H1 (cell line): ENCODE measurements at regions not wholly inside any gene's neighbourhood (a gene's known extent, or its start where the extent isn't known, plus 50 kb on each side); places are given as distances from the start of the nearest gene placed in this dataset.

Experiments used
- CTCF ChIA-PET: fragments of 300-600 bp; sonication (Branson Sonifier 250); formaldehyde crosslinking; loops from one replicate; lab custom pipeline; 2021; ENCODE audit not compliant: partially characterized antibody; lab: Charles Lee
- POLR2A ChIA-PET: fragments of 300-600 bp; sonication (Branson Sonifier 250); formaldehyde crosslinking; loops from one replicate; lab custom pipeline; 2021; ENCODE audit warnings: inconsistent platforms; ENCODE audit not compliant: partially characterized antibody; lab: Charles Lee
- DNase-seq, 2 experiments: peaks; one replicate each; pipeline versions ENCODE4 v3.0.0 to v3.0.0-alpha.2; 2010 to 2022; ENCODE audit warnings: low spot score in 2 of 2, low read depth in 1 of 2, mixed read lengths in 1 of 2
- FAIRE-seq: peaks from 2 replicates; lab custom pipeline; 2011; peaks lifted over from hg19 to GRCh38; lab: Jason Lieb, UNC
- H2AFZ ChIP-seq: 2 replicates; pipeline ENCODE4 v1.8.1; 2012; ENCODE audit warnings: low read length, inconsistent platforms
- H2AK5ac ChIP-seq: 2 replicates; pipeline ENCODE4 v1.6.1; 2013; ENCODE audit warnings: low read depth, low read length
- H2BK120ac ChIP-seq: replicated peaks from 2 replicates; pipeline ENCODE3; 2013; ENCODE audit warnings: low read depth, low read length, inconsistent platforms
- H2BK12ac ChIP-seq: 2 replicates; pipeline ENCODE4 v1.6.1; 2013; ENCODE audit warnings: low read depth, low read length
- H2BK15ac ChIP-seq: 2 replicates; pipeline ENCODE4 v1.6.1; 2013; ENCODE audit warnings: low read length
- H2BK20ac ChIP-seq: 2 replicates; pipeline ENCODE4 v1.6.1; 2013; ENCODE audit warnings: low read length
- H2BK5ac ChIP-seq: 2 replicates; pipeline ENCODE4 v1.6.1; 2013; ENCODE audit warnings: low read depth, low read length
- H3K14ac ChIP-seq: 2 replicates; pipeline ENCODE4 v1.6.1; 2013; ENCODE audit warnings: inconsistent platforms; ENCODE audit not compliant: insufficient read length
- H3K18ac ChIP-seq: 2 replicates; pipeline ENCODE4 v1.6.1; 2013; ENCODE audit warnings: low read length; ENCODE audit errors: extremely low read depth
- H3K23ac ChIP-seq: 2 replicates; pipeline ENCODE4 v1.6.1; 2013; ENCODE audit warnings: inconsistent platforms; ENCODE audit not compliant: insufficient read length
- H3K23me2 ChIP-seq: 2 replicates; pipeline ENCODE4 v1.6.1; 2013; ENCODE audit warnings: low read depth, low read length
- H3K27ac ChIP-seq: 2 replicates; pipeline ENCODE4 v1.6.1; 2011; ENCODE audit warnings: low read depth, low read length, inconsistent platforms
- H3K27me3 ChIP-seq, 4 experiments: replicated peaks in 1 of 4; 1 replicate in 1 of 4; 2 replicates in 3 of 4; pipeline versions ENCODE4 v1.6.1 to v1.8.1; 2011 to 2013; ENCODE audit warnings: low read length in 3 of 4, mild to moderate bottlenecking in 3 of 4, inconsistent platforms in 2 of 4, mixed read lengths in 2 of 4, moderate library complexity in 1 of 4; ENCODE audit not compliant: control insufficient read depth in 3 of 4, insufficient read depth in 3 of 4; ENCODE audit errors: extremely low read depth in 1 of 4
- H3K36me3 ChIP-seq, 4 experiments: 2 replicates each; pipeline versions ENCODE4 v1.6.1 to v1.8.1; 2011 to 2013; ENCODE audit warnings: mild to moderate bottlenecking in 4 of 4, low read length in 3 of 4, moderate library complexity in 2 of 4, control low read depth in 1 of 4, inconsistent platforms in 1 of 4; ENCODE audit not compliant: insufficient read depth in 4 of 4, control insufficient read depth in 2 of 4
- H3K4ac ChIP-seq: replicated peaks from 2 replicates; pipeline ENCODE3; 2013; ENCODE audit warnings: low read length, low read depth, mixed read lengths, inconsistent platforms; ENCODE audit not compliant: insufficient read length
- H3K4me1 ChIP-seq, 4 experiments: replicated peaks in 1 of 4; 1 replicate in 1 of 4; 2 replicates in 3 of 4; pipeline versions ENCODE4 v1.6.1 to v1.8.1; 2011 to 2013; ENCODE audit warnings: low read length in 3 of 4, inconsistent platforms in 2 of 4, mixed read lengths in 1 of 4; ENCODE audit not compliant: insufficient read depth in 4 of 4, control insufficient read depth in 3 of 4
- H3K4me2 ChIP-seq, 2 experiments: 2 replicates each; pipeline versions ENCODE4 v1.6.1 to v1.8.1; 2011 to 2013; ENCODE audit warnings: low read depth in 2 of 2, low read length in 2 of 2, control low read depth in 1 of 2, inconsistent platforms in 1 of 2, mild to moderate bottlenecking in 1 of 2; ENCODE audit not compliant: insufficient read depth in 1 of 2
- H3K4me3 ChIP-seq, 4 experiments: fragments of 200-600, 300-600 bp in 1 of 4; sonication (generic), shearing (Covaris generic), sonication (Bioruptor Twin) in 1 of 4; 2 replicates each; pipeline versions ENCODE4 v1.5.1 to v1.8.1; 2011 to 2016; ENCODE audit warnings: low read length in 4 of 4, low read depth in 3 of 4, control low read depth in 2 of 4, inconsistent platforms in 2 of 4, mild to moderate bottlenecking in 2 of 4, mixed read lengths in 1 of 4, moderate library complexity in 1 of 4; ENCODE audit not compliant: insufficient read depth in 2 of 4; ENCODE audit errors: extremely low read depth in 1 of 4
- H3K56ac ChIP-seq: replicated peaks from 2 replicates; pipeline ENCODE3; 2013; ENCODE audit warnings: low read depth, mild to moderate bottlenecking, mixed read lengths, low read length, inconsistent platforms; ENCODE audit not compliant: insufficient read length
- H3K79me1 ChIP-seq: 2 replicates; pipeline ENCODE4 v1.6.1; 2013; ENCODE audit warnings: low read depth, low read length, control low read depth
- H3K79me2 ChIP-seq, 2 experiments: 2 replicates each; pipeline versions ENCODE4 v1.6.1 to v1.8.1; 2012 to 2013; ENCODE audit warnings: low read length in 2 of 2, mild to moderate bottlenecking in 2 of 2, inconsistent platforms in 1 of 2; ENCODE audit not compliant: insufficient read depth in 2 of 2, control insufficient read depth in 1 of 2
- H3K9ac ChIP-seq, 4 experiments: replicated peaks in 1 of 4; 1 replicate in 1 of 4; 2 replicates in 3 of 4; pipeline versions ENCODE4 v1.6.1 to v1.8.1; 2011 to 2013; ENCODE audit warnings: low read depth in 3 of 4, low read length in 3 of 4, control low read depth in 2 of 4, mild to moderate bottlenecking in 2 of 4, moderate library complexity in 2 of 4, inconsistent platforms in 1 of 4; ENCODE audit errors: extremely low read depth in 1 of 4
- H3K9me3 ChIP-seq, 2 experiments: 2 replicates each; pipeline versions ENCODE4 v1.6.1 to v1.8.1; 2012 to 2013; ENCODE audit warnings: mild to moderate bottlenecking in 2 of 2, moderate library complexity in 2 of 2, control low read depth in 1 of 2, inconsistent platforms in 1 of 2, low read depth in 1 of 2, low read length in 1 of 2, mixed read lengths in 1 of 2; ENCODE audit not compliant: insufficient read depth in 2 of 2
- H4K20me1 ChIP-seq, 2 experiments: replicated peaks in 1 of 2; 2 replicates each; pipeline versions ENCODE3 to v1.8.1; 2011 to 2013; ENCODE audit warnings: inconsistent platforms in 2 of 2, low read length in 2 of 2, mild to moderate bottlenecking in 1 of 2; ENCODE audit not compliant: insufficient read depth in 2 of 2, control insufficient read depth in 1 of 2
- H4K5ac ChIP-seq: 2 replicates; pipeline ENCODE4 v1.6.1; 2013; ENCODE audit warnings: low read length, low read depth, mixed read lengths, inconsistent platforms; ENCODE audit not compliant: insufficient read length
- H4K8ac ChIP-seq: 2 replicates; pipeline ENCODE4 v1.8.0; 2013; ENCODE audit warnings: mild to moderate bottlenecking, moderate library complexity, low read length, inconsistent platforms; ENCODE audit not compliant: insufficient read depth; ENCODE audit errors: extremely low read depth
- H4K91ac ChIP-seq: replicated peaks from 2 replicates; pipeline ENCODE3; 2013; ENCODE audit warnings: low read length, mixed read lengths, inconsistent platforms; ENCODE audit not compliant: insufficient read length
- ATF2 ChIP-seq: IDR thresholded peaks from 2 replicates; pipeline ENCODE4 v1.6.1; 2012; ENCODE audit warnings: low read length, inconsistent platforms
- CHD1 ChIP-seq: IDR thresholded peaks from 2 replicates; pipeline ENCODE4 v1.6.1; 2012; ENCODE audit warnings: low read depth, low read length, improper control_type of control experiment
- CHD2 ChIP-seq: IDR thresholded peaks from 2 replicates; pipeline ENCODE4 v1.6.1; 2012; ENCODE audit warnings: low read length, improper control_type of control experiment
- CREB1 ChIP-seq: IDR thresholded peaks from 2 replicates; pipeline ENCODE4 v1.6.1; 2012; ENCODE audit warnings: inconsistent platforms
- GABPA ChIP-seq: IDR thresholded peaks from 2 replicates; pipeline ENCODE4 v1.6.1; 2011; ENCODE audit warnings: mild to moderate bottlenecking, low read length, moderate library complexity, borderline replicate concordance; ENCODE audit not compliant: insufficient read depth
- HDAC6 ChIP-seq: IDR thresholded peaks from one replicate; pipeline ENCODE4 v1.7.1; 2012; ENCODE audit warnings: low read depth, mild to moderate bottlenecking, inconsistent platforms, low read length, moderate library complexity
- KDM5A ChIP-seq: fragments of 200-600 bp; IDR thresholded peaks from 2 replicates; pipeline ENCODE4 v1.7.1; 2012; ENCODE audit warnings: mild to moderate bottlenecking, low read length, inconsistent platforms, mixed read lengths
- MAFK ChIP-seq: IDR thresholded peaks from 2 replicates; pipeline ENCODE4 v1.6.1; 2012; ENCODE audit warnings: low read depth, mild to moderate bottlenecking, improper control_type of control experiment, low read length
- POU5F1 ChIP-seq: IDR thresholded peaks from 2 replicates; pipeline ENCODE4 v1.6.1; 2011; ENCODE audit warnings: low read depth, mild to moderate bottlenecking, low read length, moderate library complexity
- SIRT6 ChIP-seq: IDR thresholded peaks from one replicate; pipeline ENCODE4 v1.7.1; 2012; ENCODE audit warnings: low read length, inconsistent platforms
- SP2 ChIP-seq: IDR thresholded peaks from 2 replicates; pipeline ENCODE4 v1.6.1; 2012; ENCODE audit warnings: mild to moderate bottlenecking, low read length, inconsistent platforms
- SUZ12 ChIP-seq: fragments of 200-600 bp; sonication (generic); IDR thresholded peaks from 2 replicates; pipeline ENCODE4 v1.6.1; 2012; ENCODE audit warnings: mild to moderate bottlenecking, inconsistent platforms, low read length, moderate library complexity, mixed read lengths
- TAF7 ChIP-seq: optimal IDR thresholded peaks from 2 replicates; pipeline ENCODE3; 2011; ENCODE audit warnings: low read depth, mild to moderate bottlenecking, inconsistent platforms, low read length, moderate library complexity, borderline replicate concordance
- TCF12 ChIP-seq: IDR thresholded peaks from 2 replicates; pipeline ENCODE4 v1.6.1; 2011; ENCODE audit warnings: low read depth, mild to moderate bottlenecking, low read length
- ZNF274 ChIP-seq: IDR thresholded peaks from 2 replicates; pipeline ENCODE4 v1.7.0; 2012; ENCODE audit warnings: low read length, borderline replicate concordance; ENCODE audit errors: extremely low read depth
- WGBS, 2 experiments: shearing (Covaris generic) in 1 of 2; methylation state at CpG; one replicate each; pipeline versions ENCODE4 v1.1.6 to v1.1.7; 2013 to 2015; ENCODE audit warnings: low lambda C conversion rate in 2 of 2, mixed read lengths in 2 of 2, inconsistent platforms in 1 of 2, low coverage in 1 of 2, missing lambda C conversion rate in 1 of 2; ENCODE audit not compliant: insufficient replicate concordance in 2 of 2, insufficient coverage in 1 of 2, insufficient read length in 1 of 2; ENCODE audit errors: extremely low coverage in 1 of 2, missing lambda C conversion rate in 1 of 2; 5-methylcytosine and 5-hydroxymethylcytosine counted together

- H2BK120ac ChIP-seq: no peak overlapping the region
- CTCF ChIA-PET: interaction anchor here (0.6 to 7.1 kb wide), 5 partner anchors 14 to 266 kb away, joined by 3 to 42 read pairs (median 3); no protein-coding TSS in a partner anchor
- no peak overlapping the region for H3K4ac ChIP-seq
- H3K27ac ChIP-seq: no peak overlapping the region
- H2BK12ac ChIP-seq: no peak overlapping the region
- no peak overlapping the region for H4K5ac ChIP-seq
- no peaks in the 10 kb centered on the region for H3K79me2 ChIP-seq
- no peaks in the 10 kb centered on the region for H3K23me2 ChIP-seq
- H3K18ac ChIP-seq: no peak overlapping the region
- no peak overlapping the region for H2AFZ ChIP-seq
- no peak overlapping the region for H2AK5ac ChIP-seq
- no peak overlapping the region for H4K91ac ChIP-seq
- H4K20me1 ChIP-seq: no peaks in the 10 kb centered on the region
- no peak overlapping the region for H3K9ac ChIP-seq
- H3K4me3 ChIP-seq: no peak overlapping the region
- H3K56ac ChIP-seq: no peak overlapping the region
- no peaks in the 10 kb centered on the region for H3K79me1 ChIP-seq
- no peaks in the 10 kb centered on the region for H3K9me3 ChIP-seq
- H3K36me3 ChIP-seq: no peaks in the 10 kb centered on the region
- H3K27me3 ChIP-seq: no peaks in the 10 kb centered on the region
- no peak overlapping the region for H2BK15ac ChIP-seq
- FAIRE-seq: no peak
- DNase-seq: no peak
- 88% methylated on average over 2 of the region's 2 CpGs; no CpG with 5 or more reads in 1 of the 2 experiments for WGBS, 2 experiments
- no peak overlapping the region for H2BK20ac ChIP-seq
- H4K8ac ChIP-seq: no peak overlapping the region
- no peak overlapping the region for H3K23ac ChIP-seq
- no peaks in the 10 kb centered on the region for H3K4me1 ChIP-seq
- no peak overlapping the region for H3K14ac ChIP-seq
- POLR2A ChIA-PET: no interaction called here
- no peak overlapping the region for H2BK5ac ChIP-seq
- H3K4me2 ChIP-seq: no peak overlapping the region
- TF ChIP-seq SUZ12 (no peak), ATF2 (no peak), SP2 (no peak), TAF7 (no peak), CHD2 (no peak), ZNF274 (no peak), CREB1 (no peak), POU5F1 (no peak), GABPA (no peak), CHD1 (no peak), MAFK (no peak), HDAC6 (no peak), SIRT6 (no peak), TCF12 (no peak), KDM5A (no peak)
Measured at GRCh38 chr1:58264462-58264861, 282.1 kb downstream of the OMA1 start.
